ENCODE measurements at regions not wholly inside any gene's neighbourhood (a gene's known extent, or its start where the extent isn't known, plus 50 kb on each side); places are given as distances from the start of the nearest gene placed in this dataset.
A peak's percentile ranks its signal among the peaks of the same experiment; 100 is the strongest.

DNA sequence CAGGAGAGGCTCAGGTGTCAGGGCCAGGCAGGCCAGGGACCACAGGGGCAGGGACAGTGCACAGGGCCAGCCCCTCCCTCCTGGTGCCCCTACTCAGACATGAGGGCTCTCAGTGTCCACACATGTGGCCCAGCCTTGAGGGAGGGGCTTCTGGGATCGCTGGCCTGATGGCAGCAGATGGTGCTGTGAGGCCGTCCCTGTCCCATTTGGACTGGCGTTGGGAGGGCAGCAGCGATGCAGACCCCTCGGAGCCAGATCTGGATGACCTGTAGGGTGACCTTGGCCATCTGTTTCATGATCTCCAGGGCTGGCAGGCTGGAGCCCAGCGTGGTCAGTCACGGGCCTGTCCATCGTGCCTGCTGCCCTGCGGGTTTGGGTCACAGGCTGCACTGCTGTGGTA, 377.6 kb downstream of the TMEM121 start:
- TF ChIP-seq NFIC (IDR thresholded peaks at IDR 0.05) (no peak), TEAD4 (IDR thresholded peaks at IDR 0.05) (no peak), ZBTB7A (IDR thresholded peaks at IDR 0.05; ENCODE audit: low read depth) (no peak), RAD21 (IDR thresholded peaks at IDR 0.05; ENCODE audit: low read depth) (no peak), TAF1 (IDR thresholded peaks at IDR 0.05; ENCODE audit: low read depth) (no peak), USF1 (IDR thresholded peaks at IDR 0.05) (no peak), YY1 (IDR thresholded peaks at IDR 0.05; ENCODE audit: low read depth) (no peak), TCF12 (IDR thresholded peaks at IDR 0.05; ENCODE audit: low read depth) (no peak), EP300 (IDR thresholded peaks at IDR 0.05; ENCODE audit: borderline replicate concordance) (no peak), CEBPB (IDR thresholded peaks at IDR 0.05) (no peak)
- TF ChIP-seq, protein P1, sequence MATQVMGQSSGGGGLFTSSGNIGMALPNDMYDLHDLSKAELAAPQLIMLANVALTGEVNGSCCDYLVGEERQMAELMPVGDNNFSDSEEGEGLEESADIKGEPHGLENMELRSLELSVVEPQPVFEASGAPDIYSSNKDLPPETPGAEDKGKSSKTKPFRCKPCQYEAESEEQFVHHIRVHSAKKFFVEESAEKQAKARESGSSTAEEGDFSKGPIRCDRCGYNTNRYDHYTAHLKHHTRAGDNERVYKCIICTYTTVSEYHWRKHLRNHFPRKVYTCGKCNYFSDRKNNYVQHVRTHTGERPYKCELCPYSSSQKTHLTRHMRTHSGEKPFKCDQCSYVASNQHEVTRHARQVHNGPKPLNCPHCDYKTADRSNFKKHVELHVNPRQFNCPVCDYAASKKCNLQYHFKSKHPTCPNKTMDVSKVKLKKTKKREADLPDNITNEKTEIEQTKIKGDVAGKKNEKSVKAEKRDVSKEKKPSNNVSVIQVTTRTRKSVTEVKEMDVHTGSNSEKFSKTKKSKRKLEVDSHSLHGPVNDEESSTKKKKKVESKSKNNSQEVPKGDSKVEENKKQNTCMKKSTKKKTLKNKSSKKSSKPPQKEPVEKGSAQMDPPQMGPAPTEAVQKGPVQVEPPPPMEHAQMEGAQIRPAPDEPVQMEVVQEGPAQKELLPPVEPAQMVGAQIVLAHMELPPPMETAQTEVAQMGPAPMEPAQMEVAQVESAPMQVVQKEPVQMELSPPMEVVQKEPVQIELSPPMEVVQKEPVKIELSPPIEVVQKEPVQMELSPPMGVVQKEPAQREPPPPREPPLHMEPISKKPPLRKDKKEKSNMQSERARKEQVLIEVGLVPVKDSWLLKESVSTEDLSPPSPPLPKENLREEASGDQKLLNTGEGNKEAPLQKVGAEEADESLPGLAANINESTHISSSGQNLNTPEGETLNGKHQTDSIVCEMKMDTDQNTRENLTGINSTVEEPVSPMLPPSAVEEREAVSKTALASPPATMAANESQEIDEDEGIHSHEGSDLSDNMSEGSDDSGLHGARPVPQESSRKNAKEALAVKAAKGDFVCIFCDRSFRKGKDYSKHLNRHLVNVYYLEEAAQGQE (IDR thresholded peaks at IDR 0.05; ENCODE audit: low read depth), result no peak
- TF ChIP-seq, protein P2, sequence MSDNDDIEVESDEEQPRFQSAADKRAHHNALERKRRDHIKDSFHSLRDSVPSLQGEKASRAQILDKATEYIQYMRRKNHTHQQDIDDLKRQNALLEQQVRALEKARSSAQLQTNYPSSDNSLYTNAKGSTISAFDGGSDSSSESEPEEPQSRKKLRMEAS (IDR thresholded peaks at IDR 0.05), result no peak

DNA sequence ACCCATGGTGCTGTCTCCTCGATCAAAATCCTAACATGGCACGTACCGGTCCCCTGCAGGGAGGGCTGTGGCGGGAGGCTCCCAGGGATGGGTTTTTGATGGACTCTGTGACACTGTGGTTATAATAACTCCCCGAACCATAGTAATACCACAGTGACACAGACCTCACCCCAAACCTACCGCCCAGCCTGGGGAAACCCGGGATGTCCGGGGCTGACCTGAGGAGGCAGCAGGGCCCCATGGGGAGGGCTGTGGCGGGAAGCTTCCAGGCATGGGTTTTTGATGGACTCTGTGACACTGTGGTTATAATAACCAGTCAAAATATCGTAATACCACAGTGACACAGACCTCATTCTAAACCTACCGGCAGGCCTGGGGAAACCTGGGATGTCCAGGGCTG, 378.0 kb downstream of the TMEM121 start:
- no peak for TF ChIP-seq NFIC (IDR thresholded peaks at IDR 0.05)
- no peak for TF ChIP-seq CEBPB (IDR thresholded peaks at IDR 0.05)
- TF ChIP-seq RAD21 (IDR thresholded peaks at IDR 0.05; ENCODE audit: low read depth), result no peak
- no peak for TF ChIP-seq FOXM1 (IDR thresholded peaks at IDR 0.05; ENCODE audit: borderline replicate concordance, low read depth)
- TF ChIP-seq, protein P2 (IDR thresholded peaks at IDR 0.05), result no peak
- no peak for TF ChIP-seq YY1 (IDR thresholded peaks at IDR 0.05; ENCODE audit: low read depth)
- TF ChIP-seq USF1 (IDR thresholded peaks at IDR 0.05), result no peak
- TF ChIP-seq CREB1 (IDR thresholded peaks at IDR 0.05; ENCODE audit: low read depth), result no peak
- no peak for TF ChIP-seq TCF12 (IDR thresholded peaks at IDR 0.05; ENCODE audit: low read depth)
- TF ChIP-seq, protein P1 (IDR thresholded peaks at IDR 0.05; ENCODE audit: low read depth), result no peak
- no peak for TF ChIP-seq TEAD4 (IDR thresholded peaks at IDR 0.05)
- no peak for TF ChIP-seq TAF1 (IDR thresholded peaks at IDR 0.05; ENCODE audit: low read depth)
- no peak for TF ChIP-seq EGR1 (IDR thresholded peaks at IDR 0.05)
- no peak for TF ChIP-seq ZBTB7A (IDR thresholded peaks at IDR 0.05; ENCODE audit: low read depth)
- TF ChIP-seq EP300 (IDR thresholded peaks at IDR 0.05; ENCODE audit: borderline replicate concordance), result no peak

DNA sequence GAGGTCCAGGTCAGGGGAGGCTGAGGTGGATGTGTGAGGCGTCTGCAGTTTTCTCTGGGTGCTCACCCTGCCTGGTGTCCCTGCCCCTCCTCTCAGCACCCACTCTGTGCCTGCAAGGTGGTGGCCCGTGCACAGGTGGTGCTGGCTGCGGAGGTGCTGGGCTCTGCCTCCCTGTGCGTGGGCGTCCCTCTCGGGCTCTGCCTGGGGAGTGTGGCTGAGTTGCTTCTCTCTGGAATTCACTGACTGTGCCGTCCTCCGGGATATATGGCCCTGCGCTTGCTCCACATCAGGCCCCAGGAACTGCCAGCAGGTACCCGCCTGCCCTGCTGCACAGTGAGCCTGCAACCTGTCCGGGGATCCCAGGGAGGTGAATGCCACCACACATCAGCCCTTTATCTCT, 379.1 kb downstream of the TMEM121 start:
- TF ChIP-seq RAD21 (IDR thresholded peaks at IDR 0.05; ENCODE audit: low read depth), result no peak
- no peak for TF ChIP-seq NFIC (IDR thresholded peaks at IDR 0.05)
- TF ChIP-seq TEAD4 (IDR thresholded peaks at IDR 0.05), result no peak
- no peak for TF ChIP-seq YY1 (IDR thresholded peaks at IDR 0.05; ENCODE audit: low read depth)
- TF ChIP-seq, protein P2 (IDR thresholded peaks at IDR 0.05), result no peak
- TF ChIP-seq TCF12 (IDR thresholded peaks at IDR 0.05; ENCODE audit: low read depth), result no peak
- no peak for TF ChIP-seq USF1 (IDR thresholded peaks at IDR 0.05)

- TF ChIP-seq NFIC (IDR thresholded peaks at IDR 0.05) (no peak), ZBTB7A (IDR thresholded peaks at IDR 0.05; ENCODE audit: low read depth) (no peak)
Observed at GRCh38 chr14:105907276-105907675, 380.9 kb downstream of the TMEM121 start.

DNA sequence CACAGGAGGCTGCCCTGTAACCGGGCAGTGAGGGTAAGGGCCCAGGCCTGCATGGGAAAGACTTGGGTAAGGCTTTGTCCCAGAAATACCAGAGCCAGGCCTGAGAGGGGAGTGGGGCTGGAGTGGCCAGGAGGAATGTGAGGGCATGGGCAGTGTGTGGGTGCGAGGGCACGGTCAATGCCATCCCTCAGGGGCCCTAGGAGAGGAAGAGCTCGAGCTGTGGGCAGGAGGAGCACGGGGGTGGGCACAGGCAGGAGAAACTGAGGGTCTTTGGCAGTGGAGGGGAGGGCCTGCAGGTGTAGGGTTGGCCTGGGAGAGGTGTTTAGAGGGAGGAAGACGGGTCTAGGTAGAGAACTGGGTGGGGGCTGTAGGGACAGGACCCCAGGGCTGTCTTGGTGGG, 381.6 kb downstream of the TMEM121 start:
- TF ChIP-seq CEBPB (IDR thresholded peaks at IDR 0.05), result no peak
- TF ChIP-seq RAD21 (IDR thresholded peaks at IDR 0.05; ENCODE audit: low read depth), result no peak
- no peak for TF ChIP-seq TAF1 (IDR thresholded peaks at IDR 0.05; ENCODE audit: low read depth)

GRCh38 chr14:105908481-105908911, 382.1 kb downstream of the TMEM121 start:
- no peak for TF ChIP-seq NFIC (IDR thresholded peaks at IDR 0.05)
- TF ChIP-seq EGR1 (IDR thresholded peaks at IDR 0.05), result peak; percentile 72
- TF ChIP-seq CREB1 (IDR thresholded peaks at IDR 0.05; ENCODE audit: low read depth), result no peak
